Natural killer cell (primary cell): ENCODE measurements at regions not wholly inside any gene's neighbourhood (a gene's known extent, or its start where the extent isn't known, plus 50 kb on each side); places are given as distances from the start of the nearest gene placed in this dataset.

Experiments
- ATAC-seq, 3 donors: fragments of 150-1000 bp in 2 of 3; fragments of 200-7000 bp in 1 of 3; cut with Tn5 transposase; 1 replicate in 1 of 3; 2 replicates in 2 of 3; pipeline ENCODE4 v1.10.0; 2021; ENCODE audit warnings: mild to moderate bottlenecking in 2 of 3, moderate library complexity in 2 of 3
- DNase-seq, 2 donors: peaks; one replicate each; pipeline versions ENCODE4 v3.0.0 to v3.0.0-alpha.2; 2013 to 2021; ENCODE audit warnings: mixed read lengths in 1 of 2
- H3K27ac ChIP-seq: one replicate; pipeline ENCODE4 v1.5.1; 2013; ENCODE audit warnings: mild to moderate bottlenecking, low read length
- H3K27me3 ChIP-seq: one replicate; pipeline ENCODE4 v1.6.1; 2013; ENCODE audit warnings: low read length; ENCODE audit not compliant: control insufficient read depth, insufficient read depth
- H3K36me3 ChIP-seq: one replicate; pipeline ENCODE4 v1.6.1; 2013; ENCODE audit warnings: low read length; ENCODE audit not compliant: control insufficient read depth, insufficient read depth
- H3K4me1 ChIP-seq: one replicate; pipeline ENCODE4 v1.6.1; 2013; ENCODE audit warnings: low read length; ENCODE audit not compliant: control insufficient read depth, insufficient read depth
- H3K4me3 ChIP-seq: one replicate; pipeline ENCODE4 v1.5.1; 2013; ENCODE audit warnings: low read length
- H3K9me3 ChIP-seq: one replicate; pipeline ENCODE4 v1.6.1; 2013; ENCODE audit warnings: low read length; ENCODE audit not compliant: control insufficient read depth, insufficient read depth
- H3K27ac Mint-ChIP-seq, 2 donors: one replicate each; pipeline ENCODE4 v1.8.0; 2022; ENCODE audit warnings: mild to moderate bottlenecking in 2 of 2, mixed read lengths in 2 of 2, moderate library complexity in 1 of 2
- H3K27me3 Mint-ChIP-seq, 2 donors: one replicate each; pipeline ENCODE4 v1.8.0; 2022; ENCODE audit warnings: low read depth in 2 of 2, mixed read lengths in 2 of 2
- H3K36me3 Mint-ChIP-seq: one replicate; pipeline ENCODE4 v1.8.0; 2022; ENCODE audit warnings: mixed read lengths
- H3K4me1 Mint-ChIP-seq, 2 donors: one replicate each; pipeline ENCODE4 v1.8.0; 2022; ENCODE audit warnings: mixed read lengths in 2 of 2
- H3K4me3 Mint-ChIP-seq: one replicate; pipeline ENCODE4 v1.8.0; 2022; ENCODE audit warnings: mild to moderate bottlenecking, moderate library complexity, mixed read lengths
- H3K9me3 Mint-ChIP-seq, 2 donors: one replicate each; pipeline ENCODE4 v1.8.0; 2022; ENCODE audit warnings: mixed read lengths in 2 of 2
- CTCF ChIP-seq: fragments of 200-600 bp; IDR thresholded peaks from one replicate; pipeline ENCODE4 v1.8.0; 2022; ENCODE audit warnings: antibody characterized with exemption
- WGBS: methylation state at CpG from one replicate; pipeline ENCODE4 v1.1.7; 2013; ENCODE audit warnings: missing lambda C conversion rate; ENCODE audit not compliant: insufficient coverage; 5-methylcytosine and 5-hydroxymethylcytosine counted together
- intact Hi-C: fragments of 100-400 bp; cut with micrococcal nuclease; formaldehyde crosslinking; loops from one replicate; pipeline ENCODE4 v1.14.2; 2022

GRCh38 chr1:208581209-208581608 lies 337.0 kb upstream of the PLXNA2 start:
- no peak overlapping the region for H3K27ac Mint-ChIP-seq
- no peaks in the 10 kb centered on the region for H3K9me3 ChIP-seq
- TF ChIP-seq CTCF: no peak
- no peak overlapping the region for H3K4me3 Mint-ChIP-seq
- H3K27me3 Mint-ChIP-seq: no peaks in the 10 kb centered on the region
- H3K36me3 Mint-ChIP-seq: no peaks in the 10 kb centered on the region
- H3K4me1 Mint-ChIP-seq: no peaks in the 10 kb centered on the region
- H3K9me3 Mint-ChIP-seq: peaks cover 0 to 2% of the 10 kb centered on the region in 2 donors
- ATAC-seq: no peak
- no peak overlapping the region for H3K4me3 ChIP-seq
- intact Hi-C loops: no loop called here
- no peak overlapping the region for H3K27ac ChIP-seq
- H3K36me3 ChIP-seq: no peaks in the 10 kb centered on the region
- no peak for DNase-seq
- no peaks in the 10 kb centered on the region for H3K27me3 ChIP-seq
- 87% methylated on average over 2 of the region's 3 CpGs for WGBS
- no peaks in the 10 kb centered on the region for H3K4me1 ChIP-seq

- Mint-ChIP-seq H3K36me3 (no peaks in the 10 kb centered on the region), H3K4me1 (no peaks in the 10 kb centered on the region), H3K27ac (no peak overlapping the region), H3K27me3 (no peaks in the 10 kb centered on the region), H3K4me3 (no peak overlapping the region), H3K9me3 (peaks cover 0 to 2% of the 10 kb centered on the region in 2 donors)
- Histone ChIP-seq H3K4me1 (no peaks in the 10 kb centered on the region), H3K27me3 (no peaks in the 10 kb centered on the region), H3K36me3 (no peaks in the 10 kb centered on the region), H3K27ac (no peak overlapping the region), H3K9me3 (no peaks in the 10 kb centered on the region), H3K4me3 (no peak overlapping the region)
- TF ChIP-seq CTCF: no peak
- ATAC-seq: no peak
- DNase-seq: no peak
- WGBS: 87% methylated on average over 5 of the region's 5 CpGs
- intact Hi-C loops: no loop called here
These were observed 337.5 kb upstream of the PLXNA2 start for GRCh38 chr1:208581667-208582066.

- H3K4me1 Mint-ChIP-seq: no peaks in the 10 kb centered on the region
- H3K27ac ChIP-seq: no peak overlapping the region
- H3K27ac Mint-ChIP-seq: no peak overlapping the region
- H3K9me3 Mint-ChIP-seq: peaks cover 0 to 2% of the 10 kb centered on the region in 2 donors
- H3K36me3 ChIP-seq: no peaks in the 10 kb centered on the region
- H3K9me3 ChIP-seq: no peaks in the 10 kb centered on the region
- H3K4me3 ChIP-seq: no peak overlapping the region
- 86% methylated on average over 3 of the region's 6 CpGs for WGBS
- TF ChIP-seq CTCF: no peak
- no peaks in the 10 kb centered on the region for H3K4me1 ChIP-seq
- no peaks in the 10 kb centered on the region for H3K36me3 Mint-ChIP-seq
- no peak overlapping the region for H3K4me3 Mint-ChIP-seq
- intact Hi-C loops: no loop called here
- no peak for ATAC-seq
- no peaks in the 10 kb centered on the region for H3K27me3 ChIP-seq
- H3K27me3 Mint-ChIP-seq: no peaks in the 10 kb centered on the region
- no peak for DNase-seq
These were observed 340.1 kb upstream of the PLXNA2 start for GRCh38 chr1:208584167-208584755.

- TF ChIP-seq CTCF: no peak
- WGBS: 100% methylated on average over 1 of the region's 2 CpGs
- Histone ChIP-seq H3K4me1 (no peaks in the 10 kb centered on the region), H3K27me3 (no peaks in the 10 kb centered on the region), H3K4me3 (no peak overlapping the region), H3K27ac (no peak overlapping the region), H3K36me3 (no peaks in the 10 kb centered on the region), H3K9me3 (no peaks in the 10 kb centered on the region)
- Mint-ChIP-seq H3K4me3 (no peak overlapping the region), H3K27me3 (no peaks in the 10 kb centered on the region), H3K4me1 (no peaks in the 10 kb centered on the region), H3K27ac (no peak overlapping the region), H3K36me3 (no peaks in the 10 kb centered on the region), H3K9me3 (peaks cover 0 to 2% of the 10 kb centered on the region in 2 donors)
- ATAC-seq: no peak
- intact Hi-C loops: no loop called here
- no peak for DNase-seq
These were observed 342.9 kb upstream of the PLXNA2 start for GRCh38 chr1:208587110-208587509.
